Nephron (organoid): ENCODE measurements at regions not wholly inside any gene's neighbourhood (a gene's known extent, or its start where the extent isn't known, plus 50 kb on each side); places are given as distances from the start of the nearest gene placed in this dataset.
"Not testable (repeated sequence)": the region's sequence is repeated elsewhere in the genome, so short reads cannot be mapped to it uniquely, and the experiment has no call there.

Experiments used
- H3K27ac Mint-ChIP-seq, 3 experiments: 2 replicates each; pipeline ENCODE4 v1.8.0; 2020; ENCODE audit warnings: mixed read lengths in 3 of 3, mild to moderate bottlenecking in 2 of 3, moderate library complexity in 1 of 3
- H3K27me3 Mint-ChIP-seq: 2 replicates; pipeline ENCODE4 v1.8.0; 2021; ENCODE audit warnings: low read depth, mild to moderate bottlenecking, moderate library complexity, mixed read lengths
- H3K36me3 Mint-ChIP-seq: 2 replicates; pipeline ENCODE4 v1.8.0; 2020; ENCODE audit warnings: low read depth, mixed read lengths
- H3K4me1 Mint-ChIP-seq: 2 replicates; pipeline ENCODE4 v1.8.0; 2020; ENCODE audit warnings: mixed read lengths
- H3K4me3 Mint-ChIP-seq, 3 experiments: 2 replicates each; pipeline ENCODE4 v1.8.0; 2020; ENCODE audit warnings: mild to moderate bottlenecking in 3 of 3, mixed read lengths in 3 of 3, moderate library complexity in 2 of 3
- H3K9me3 Mint-ChIP-seq: 2 replicates; pipeline ENCODE4 v1.8.0; 2020; ENCODE audit warnings: mixed read lengths
- CTCF ChIP-seq, 3 experiments: fragments of 200-600 bp; sonication (generic); IDR thresholded peaks; one replicate each; pipeline ENCODE4 v1.5.0; 2021; ENCODE audit warnings: antibody characterized with exemption in 3 of 3; ENCODE audit not compliant: unreplicated experiment in 3 of 3

GRCh38 chr16:76108460-76108859, 168.7 kb upstream of the CNTNAP4 start:
- Mint-ChIP-seq H3K27ac (no peak overlapping the region), H3K36me3 (no peaks in the 10 kb centered on the region), H3K27me3 (peaks cover 3% of the 10 kb centered on the region), H3K9me3 (peaks cover 6% of the 10 kb centered on the region), H3K4me1 (no peaks in the 10 kb centered on the region), H3K4me3 (no peak overlapping the region)
- no peak for TF ChIP-seq CTCF (IDR thresholded peaks at IDR 0.05; ENCODE audit: unreplicated experiment in 3 of 3)

- H3K4me1 Mint-ChIP-seq, result no peaks in the 10 kb centered on the region
- H3K36me3 Mint-ChIP-seq, result no peaks in the 10 kb centered on the region
- H3K27ac Mint-ChIP-seq, result no peak overlapping the region
- no peak overlapping the region for H3K4me3 Mint-ChIP-seq
- no peak for TF ChIP-seq CTCF (IDR thresholded peaks at IDR 0.05; ENCODE audit: unreplicated experiment in 3 of 3)
- H3K9me3 Mint-ChIP-seq, result no peaks in the 10 kb centered on the region
- no peaks in the 10 kb centered on the region for H3K27me3 Mint-ChIP-seq
These were observed 162.5 kb upstream of the CNTNAP4 start for GRCh38 chr16:76114681-76115080.

GRCh38 chr16:76118344-76118743, 158.9 kb upstream of the CNTNAP4 start:
- H3K27me3 Mint-ChIP-seq, result no peaks in the 10 kb centered on the region
- no peak overlapping the region for H3K27ac Mint-ChIP-seq
- no peaks in the 10 kb centered on the region for H3K36me3 Mint-ChIP-seq
- TF ChIP-seq CTCF (IDR thresholded peaks at IDR 0.05; ENCODE audit: unreplicated experiment in 3 of 3), result no peak
- no peak overlapping the region for H3K4me3 Mint-ChIP-seq
- H3K4me1 Mint-ChIP-seq, result no peaks in the 10 kb centered on the region
- H3K9me3 Mint-ChIP-seq, result no peaks in the 10 kb centered on the region

GRCh38 chr16:76121636-76122035, 155.6 kb upstream of the CNTNAP4 start:
- no peak for TF ChIP-seq CTCF (IDR thresholded peaks at IDR 0.05; ENCODE audit: unreplicated experiment in 3 of 3)
- H3K9me3 Mint-ChIP-seq, result no peaks in the 10 kb centered on the region
- no peaks in the 10 kb centered on the region for H3K36me3 Mint-ChIP-seq
- H3K4me3 Mint-ChIP-seq, result no peak overlapping the region
- H3K4me1 Mint-ChIP-seq, result no peaks in the 10 kb centered on the region
- H3K27me3 Mint-ChIP-seq, result no peaks in the 10 kb centered on the region
- H3K27ac Mint-ChIP-seq, result no peak overlapping the region

- Mint-ChIP-seq H3K4me3 (no peak overlapping the region), H3K36me3 (no peaks in the 10 kb centered on the region), H3K27ac (no peak overlapping the region), H3K27me3 (no peaks in the 10 kb centered on the region), H3K9me3 (no peaks in the 10 kb centered on the region), H3K4me1 (no peaks in the 10 kb centered on the region)
- no peak for TF ChIP-seq CTCF (IDR thresholded peaks at IDR 0.05; ENCODE audit: unreplicated experiment in 3 of 3)
These were observed 153.2 kb upstream of the CNTNAP4 start for GRCh38 chr16:76123966-76124365.

- H3K4me1 Mint-ChIP-seq, result no peaks in the 10 kb centered on the region
- H3K27me3 Mint-ChIP-seq, result no peaks in the 10 kb centered on the region
- TF ChIP-seq CTCF (IDR thresholded peaks at IDR 0.05; ENCODE audit: unreplicated experiment in 3 of 3), result no peak
- no peaks in the 10 kb centered on the region for H3K9me3 Mint-ChIP-seq
- no peak overlapping the region for H3K4me3 Mint-ChIP-seq
- H3K36me3 Mint-ChIP-seq, result no peaks in the 10 kb centered on the region
- H3K27ac Mint-ChIP-seq, result no peak overlapping the region
These were observed 151.3 kb upstream of the CNTNAP4 start for GRCh38 chr16:76125871-76126270.

- not testable (repeated sequence) for H3K4me1 Mint-ChIP-seq, H3K36me3 Mint-ChIP-seq, H3K9me3 Mint-ChIP-seq, H3K27me3 Mint-ChIP-seq, H3K27ac Mint-ChIP-seq, H3K4me3 Mint-ChIP-seq
These were observed 139.1 kb upstream of the CNTNAP4 start for GRCh38 chr16:76138056-76138455.
